GM12878 (cell line): ENCODE measurements at regions not wholly inside any gene's neighbourhood (a gene's known extent, or its start where the extent isn't known, plus 50 kb on each side); places are given as distances from the start of the nearest gene placed in this dataset.

Experiments used
- ATAC-seq: fragments of 200-7000 bp; cut with Tn5 transposase; 3 replicates; pipeline ENCODE4 v1.9.1; 2020; ENCODE audit warnings: mild to moderate bottlenecking, moderate library complexity
- BruUV-seq: library from RNA; stranded (reverse); fragments of 400-500 nt; replicated peaks from 2 replicates; lab custom pipeline; 2021; lab: Mats Ljungman, UMichigan
- CTCF ChIA-PET: fragments of 300-600 bp; sonication (Branson Sonifier 250); formaldehyde crosslinking; extraction: SDS; loops from one replicate; lab custom pipeline; 2021; ENCODE audit warnings: inconsistent platforms; lab: Yijun Ruan, JAX
- POLR2A ChIA-PET: fragments of 350-600 bp; formaldehyde crosslinking; extraction: SDS; loops from one replicate; lab custom pipeline; 2021; ENCODE audit warnings: inconsistent platforms; lab: Charles Lee
- RAD21 ChIA-PET: fragments of 300-600 bp; sonication (Branson Sonifier 250); formaldehyde crosslinking; loops from one replicate; lab custom pipeline; 2023; ENCODE audit warnings: antibody characterized with exemption; ENCODE audit not compliant: unreplicated experiment; lab: Charles Lee
- SMC1A ChIA-PET: fragments of 300-600 bp; sonication (Branson Sonifier 250); formaldehyde crosslinking; loops from one replicate; lab custom pipeline; 2023; ENCODE audit not compliant: unreplicated experiment, uncharacterized antibody; lab: Charles Lee
- DNase-seq: peaks from one replicate; pipeline ENCODE4 v3.0.0-alpha.2; 2011; ENCODE audit warnings: low read depth, low spot score
- FAIRE-seq: peaks from 3 replicates; lab custom pipeline; 2011; peaks lifted over from hg19 to GRCh38; lab: Jason Lieb, UNC
- H2AFZ ChIP-seq: 2 replicates; pipeline ENCODE4 v1.6.0; 2011; ENCODE audit warnings: low read depth, low read length, control low read depth; ENCODE audit not compliant: control insufficient read depth
- H3K27ac ChIP-seq: 2 replicates; pipeline ENCODE4 v1.5.1; 2011; ENCODE audit warnings: control low read depth; ENCODE audit not compliant: control insufficient read depth, insufficient read depth
- H3K27me3 ChIP-seq, 2 experiments: replicated peaks in 1 of 2; 2 replicates each; pipeline versions ENCODE4 v1.6.0 to v1.6.1; 2011; ENCODE audit warnings: low read length in 1 of 2; ENCODE audit not compliant: control insufficient read depth in 2 of 2, insufficient read depth in 2 of 2
- H3K36me3 ChIP-seq, 2 experiments: 2 replicates each; pipeline ENCODE4 v1.5.1; 2011; ENCODE audit warnings: low read length in 1 of 2; ENCODE audit not compliant: control insufficient read depth in 2 of 2, insufficient read depth in 2 of 2
- H3K4me1 ChIP-seq: 2 replicates; pipeline ENCODE4 v1.6.1; 2011; ENCODE audit warnings: mild to moderate bottlenecking, low read length, moderate library complexity, mixed read lengths; ENCODE audit not compliant: control insufficient read depth, insufficient read depth
- H3K4me2 ChIP-seq: 2 replicates; pipeline ENCODE4 v1.6.0; 2011; ENCODE audit warnings: control low read depth; ENCODE audit not compliant: control insufficient read depth, insufficient read depth
- H3K4me3 ChIP-seq: fragments of 200-600 bp; sonication (generic); 2 replicates; pipeline ENCODE4 v1.5.1; 2016
- H3K79me2 ChIP-seq: 2 replicates; pipeline ENCODE4 v1.6.0; 2011; ENCODE audit warnings: low read length; ENCODE audit not compliant: control insufficient read depth, insufficient read depth
- H3K9ac ChIP-seq: 2 replicates; pipeline ENCODE4 v1.8.0; 2011; ENCODE audit warnings: low read length, control low read depth, mixed read lengths; ENCODE audit not compliant: control insufficient read depth, insufficient read depth
- H3K9me3 ChIP-seq: replicated peaks from 3 replicates; pipeline ENCODE4 v1.5.1; 2011; ENCODE audit warnings: mild to moderate bottlenecking, low read length; ENCODE audit not compliant: control insufficient read depth, insufficient read depth
- H4K20me1 ChIP-seq: 2 replicates; pipeline ENCODE4 v1.6.0; 2011; ENCODE audit not compliant: control insufficient read depth, insufficient read depth
- ASH2L ChIP-seq: fragments of 300-600, 200-600 bp; sonication (generic); IDR thresholded peaks from 2 replicates; pipeline ENCODE4 v1.6.1; 2017; ENCODE audit warnings: low read depth, mild to moderate bottlenecking, borderline replicate concordance
- CBFB ChIP-seq: IDR thresholded peaks from 2 replicates; pipeline ENCODE4 v1.6.1; 2016; ENCODE audit warnings: antibody characterized with exemption, low read depth
- DPF2 ChIP-seq: fragments of 450-650 bp; IDR thresholded peaks from 2 replicates; pipeline ENCODE4 v1.6.1; 2017; ENCODE audit warnings: mild to moderate bottlenecking
- HDGF ChIP-seq: fragments of 450-650 bp; IDR thresholded peaks from 2 replicates; pipeline ENCODE4 v1.6.1; 2016; ENCODE audit warnings: antibody characterized with exemption
- RFX5 ChIP-seq: IDR thresholded peaks from 2 replicates; pipeline ENCODE4 v1.6.1; 2011; ENCODE audit warnings: low read depth, low read length, improper control_type of control experiment
- STAT1 ChIP-seq: fragments of 450-650 bp; conservative IDR thresholded peaks from 2 replicates; pipeline ENCODE4 v1.6.1; 2014; ENCODE audit warnings: antibody characterized with exemption, mild to moderate bottlenecking
- TCF12 ChIP-seq: IDR thresholded peaks from 2 replicates; pipeline ENCODE4 v1.6.1; 2011; ENCODE audit warnings: low read depth, mild to moderate bottlenecking, low read length
- ZZZ3 ChIP-seq: IDR thresholded peaks from 2 replicates; pipeline ENCODE4 v1.6.1; 2011; ENCODE audit warnings: low read depth; ENCODE audit not compliant: control insufficient read depth, insufficient read length
- WGBS: methylation state at CpG from one replicate; pipeline ENCODE4 v1.1.6; 2016; ENCODE audit warnings: low lambda C conversion rate; ENCODE audit not compliant: insufficient replicate concordance, insufficient coverage; ENCODE audit errors: missing lambda C conversion rate; 5-methylcytosine and 5-hydroxymethylcytosine counted together
- in situ Hi-C: fragments of 300-500 bp; cut with MboI; formaldehyde crosslinking; loops from 9 replicates; pipeline ENCODE4 v1.14.3; 2018; ENCODE audit warnings: mixed read lengths
- intact Hi-C: fragments of 100-400 bp; cut with micrococcal nuclease; formaldehyde crosslinking; loops from one replicate; pipeline ENCODE4 v1.14.2; 2022; ENCODE audit not compliant: unreplicated experiment
- TF ChIP-seq, protein P1 (sequence below): fragments of 450-650 bp; IDR thresholded peaks from 2 replicates; pipeline ENCODE4 v1.6.1; 2016; ENCODE audit warnings: mild to moderate bottlenecking, moderate library complexity, borderline replicate concordance
- TF ChIP-seq, protein P2 (sequence below): fragments of 450-650 bp; IDR thresholded peaks from 2 replicates; pipeline ENCODE4 v1.6.1; 2017; ENCODE audit warnings: mild to moderate bottlenecking, low read depth, inconsistent platforms; ENCODE audit not compliant: poor library complexity, severe bottlenecking
- TF ChIP-seq, protein P3 (sequence below): IDR thresholded peaks from 2 replicates; pipeline ENCODE4 v1.6.1; 2012; ENCODE audit warnings: low read depth, low read length, improper control_type of control experiment

DNA sequence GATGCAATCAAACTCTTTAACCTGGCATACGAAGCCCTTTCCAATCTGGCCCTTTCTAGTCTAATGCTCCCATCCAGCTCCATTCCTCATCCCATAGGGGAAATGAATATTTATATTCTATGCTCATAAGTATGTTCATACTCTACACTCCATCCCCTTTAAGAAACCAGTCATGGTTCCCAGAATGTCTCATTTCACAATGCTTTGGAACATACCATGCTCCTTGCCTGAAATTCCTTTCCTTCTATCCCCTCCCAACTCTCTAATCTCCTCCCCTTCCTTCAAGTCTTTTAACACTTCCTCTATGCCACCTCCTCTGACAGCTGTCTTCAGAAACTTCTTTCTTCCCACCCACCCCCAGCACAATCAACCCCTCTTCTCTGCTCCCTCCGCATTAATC, 207.0 kb upstream of the CAND1 start (continued):
- TF ChIP-seq, protein P1, sequence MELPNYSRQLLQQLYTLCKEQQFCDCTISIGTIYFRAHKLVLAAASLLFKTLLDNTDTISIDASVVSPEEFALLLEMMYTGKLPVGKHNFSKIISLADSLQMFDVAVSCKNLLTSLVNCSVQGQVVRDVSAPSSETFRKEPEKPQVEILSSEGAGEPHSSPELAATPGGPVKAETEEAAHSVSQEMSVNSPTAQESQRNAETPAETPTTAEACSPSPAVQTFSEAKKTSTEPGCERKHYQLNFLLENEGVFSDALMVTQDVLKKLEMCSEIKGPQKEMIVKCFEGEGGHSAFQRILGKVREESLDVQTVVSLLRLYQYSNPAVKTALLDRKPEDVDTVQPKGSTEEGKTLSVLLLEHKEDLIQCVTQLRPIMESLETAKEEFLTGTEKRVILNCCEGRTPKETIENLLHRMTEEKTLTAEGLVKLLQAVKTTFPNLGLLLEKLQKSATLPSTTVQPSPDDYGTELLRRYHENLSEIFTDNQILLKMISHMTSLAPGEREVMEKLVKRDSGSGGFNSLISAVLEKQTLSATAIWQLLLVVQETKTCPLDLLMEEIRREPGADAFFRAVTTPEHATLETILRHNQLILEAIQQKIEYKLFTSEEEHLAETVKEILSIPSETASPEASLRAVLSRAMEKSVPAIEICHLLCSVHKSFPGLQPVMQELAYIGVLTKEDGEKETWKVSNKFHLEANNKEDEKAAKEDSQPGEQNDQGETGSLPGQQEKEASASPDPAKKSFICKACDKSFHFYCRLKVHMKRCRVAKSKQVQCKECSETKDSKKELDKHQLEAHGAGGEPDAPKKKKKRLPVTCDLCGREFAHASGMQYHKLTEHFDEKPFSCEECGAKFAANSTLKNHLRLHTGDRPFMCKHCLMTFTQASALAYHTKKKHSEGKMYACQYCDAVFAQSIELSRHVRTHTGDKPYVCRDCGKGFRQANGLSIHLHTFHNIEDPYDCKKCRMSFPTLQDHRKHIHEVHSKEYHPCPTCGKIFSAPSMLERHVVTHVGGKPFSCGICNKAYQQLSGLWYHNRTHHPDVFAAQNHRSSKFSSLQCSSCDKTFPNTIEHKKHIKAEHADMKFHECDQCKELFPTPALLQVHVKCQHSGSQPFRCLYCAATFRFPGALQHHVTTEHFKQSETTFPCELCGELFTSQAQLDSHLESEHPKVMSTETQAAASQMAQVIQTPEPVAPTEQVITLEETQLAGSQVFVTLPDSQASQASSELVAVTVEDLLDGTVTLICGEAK, result no peak
- TF ChIP-seq HDGF, result no peak
- TF ChIP-seq ZZZ3, result no peak

DNA sequence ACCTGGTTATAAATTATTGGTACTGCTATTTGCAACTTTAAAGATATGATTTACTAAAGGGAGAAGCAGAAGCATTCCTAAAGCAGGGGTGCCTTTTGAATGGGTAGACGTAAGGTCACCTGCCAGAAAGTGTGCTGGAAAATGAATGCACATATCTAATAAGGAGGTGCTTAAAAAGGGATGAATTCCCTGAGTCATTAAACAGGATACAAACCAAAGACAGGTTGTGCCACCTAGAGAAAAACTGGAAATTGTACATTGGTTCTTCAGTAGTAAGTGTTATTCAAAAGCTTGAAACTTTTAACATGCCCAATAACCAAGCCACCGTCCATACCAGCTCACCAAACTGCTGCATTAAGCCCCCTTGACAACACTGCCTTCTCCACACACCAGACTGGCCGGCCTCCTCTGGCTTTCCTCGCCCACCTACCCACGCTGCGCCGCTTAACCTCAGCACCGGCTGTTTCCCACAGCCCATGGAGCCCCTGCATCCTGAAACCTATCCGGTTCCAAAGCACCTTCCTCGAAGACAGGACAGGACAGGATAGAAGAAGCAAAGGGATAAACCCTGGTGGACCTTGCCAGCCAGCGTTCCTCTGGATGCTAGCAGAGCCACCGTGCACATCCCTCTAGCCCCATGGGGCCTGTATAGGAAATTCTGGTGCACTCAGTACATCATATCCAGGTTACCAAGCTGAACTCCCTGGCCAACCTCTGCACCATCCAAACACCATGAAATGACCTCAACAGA, 201.5 kb upstream of the CAND1 start:
- Histone ChIP-seq H4K20me1 (no peaks in the 10 kb centered on the region), H3K9ac (no peak overlapping the region), H3K4me1 (no peaks in the 10 kb centered on the region), H2AFZ (no peak overlapping the region), H3K27ac (no peak overlapping the region), H3K4me3 (no peak overlapping the region), H3K27me3 (peaks cover 14 to 17% of the 10 kb centered on the region in 2 experiments), H3K36me3 (no peaks in the 10 kb centered on the region), H3K79me2 (no peaks in the 10 kb centered on the region), H3K4me2 (no peak overlapping the region), H3K9me3 (no peaks in the 10 kb centered on the region)
- intact Hi-C loops (no loop called here), in situ Hi-C loops (no loop called here)
- ChIA-PET RAD21 (no interaction called here), SMC1A (no interaction called here), CTCF (no interaction called here), POLR2A (no interaction called here)
- no peak for FAIRE-seq
- no TSS peak for BruUV-seq
- no peak for ATAC-seq
- WGBS, result 57% methylated on average over 12 of the region's 12 CpGs
- no peak for DNase-seq
- no peak for TF ChIP-seq STAT1
- TF ChIP-seq ASH2L, result no peak
- TF ChIP-seq, protein P2, sequence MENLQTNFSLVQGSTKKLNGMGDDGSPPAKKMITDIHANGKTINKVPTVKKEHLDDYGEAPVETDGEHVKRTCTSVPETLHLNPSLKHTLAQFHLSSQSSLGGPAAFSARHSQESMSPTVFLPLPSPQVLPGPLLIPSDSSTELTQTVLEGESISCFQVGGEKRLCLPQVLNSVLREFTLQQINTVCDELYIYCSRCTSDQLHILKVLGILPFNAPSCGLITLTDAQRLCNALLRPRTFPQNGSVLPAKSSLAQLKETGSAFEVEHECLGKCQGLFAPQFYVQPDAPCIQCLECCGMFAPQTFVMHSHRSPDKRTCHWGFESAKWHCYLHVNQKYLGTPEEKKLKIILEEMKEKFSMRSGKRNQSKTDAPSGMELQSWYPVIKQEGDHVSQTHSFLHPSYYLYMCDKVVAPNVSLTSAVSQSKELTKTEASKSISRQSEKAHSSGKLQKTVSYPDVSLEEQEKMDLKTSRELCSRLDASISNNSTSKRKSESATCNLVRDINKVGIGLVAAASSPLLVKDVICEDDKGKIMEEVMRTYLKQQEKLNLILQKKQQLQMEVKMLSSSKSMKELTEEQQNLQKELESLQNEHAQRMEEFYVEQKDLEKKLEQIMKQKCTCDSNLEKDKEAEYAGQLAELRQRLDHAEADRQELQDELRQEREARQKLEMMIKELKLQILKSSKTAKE, result no peak
- no peak for TF ChIP-seq CBFB
- TF ChIP-seq, protein P1, result no peak
- TF ChIP-seq, protein P3, sequence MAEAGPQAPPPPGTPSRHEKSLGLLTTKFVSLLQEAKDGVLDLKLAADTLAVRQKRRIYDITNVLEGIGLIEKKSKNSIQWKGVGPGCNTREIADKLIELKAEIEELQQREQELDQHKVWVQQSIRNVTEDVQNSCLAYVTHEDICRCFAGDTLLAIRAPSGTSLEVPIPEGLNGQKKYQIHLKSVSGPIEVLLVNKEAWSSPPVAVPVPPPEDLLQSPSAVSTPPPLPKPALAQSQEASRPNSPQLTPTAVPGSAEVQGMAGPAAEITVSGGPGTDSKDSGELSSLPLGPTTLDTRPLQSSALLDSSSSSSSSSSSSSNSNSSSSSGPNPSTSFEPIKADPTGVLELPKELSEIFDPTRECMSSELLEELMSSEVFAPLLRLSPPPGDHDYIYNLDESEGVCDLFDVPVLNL, result no peak
- TF ChIP-seq DPF2, result no peak
- no peak for TF ChIP-seq TCF12
- no peak for TF ChIP-seq RFX5
